ENCODE measurements at regions not wholly inside any gene's neighbourhood (a gene's known extent, or its start where the extent isn't known, plus 50 kb on each side); places are given as distances from the start of the nearest gene placed in this dataset.

DNA sequence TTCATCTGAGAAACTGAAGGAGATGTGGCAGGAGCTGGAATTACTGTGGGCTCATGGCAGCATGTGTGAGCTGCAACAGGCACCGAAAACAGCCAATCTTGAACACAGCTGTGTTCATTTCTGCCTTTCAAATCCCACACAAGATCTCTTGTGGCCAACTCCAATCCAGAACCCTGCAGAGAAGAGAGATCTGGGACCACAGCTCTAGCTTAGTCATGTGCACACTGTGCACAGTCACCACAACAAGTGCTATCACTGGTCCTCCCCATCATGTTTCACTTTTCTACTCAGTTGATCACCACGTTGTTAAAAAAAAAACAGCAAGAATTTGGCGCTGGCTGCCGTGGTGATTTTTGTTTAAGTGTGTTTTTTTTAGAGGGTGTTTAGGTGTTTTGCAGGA, 254.5 kb upstream of the ELAC2 start:
- H3K79me2 ChIP-seq (ENCODE audit: control insufficient read depth in 1 of 2, insufficient read depth in 2 of 2, low read length in 2 of 2), result no peaks in the 10 kb centered on the region

More for the DNA sequence above, 254.5 kb upstream of the ELAC2 start:
- DNase-seq (ENCODE audit: low read depth in 1 of 2, low spot score in 2 of 2) (no peak), FAIRE-seq (no peak)
- no peaks in the 10 kb centered on the region for H3K36me3 ChIP-seq (ENCODE audit: control insufficient read depth in 2 of 4, insufficient read depth in 4 of 4, low read length in 3 of 4)
- TF ChIP-seq TAF7 (optimal IDR thresholded peaks at IDR 0.05; ENCODE audit: borderline replicate concordance, low read depth, low read length), result no peak
- TF ChIP-seq JUND (IDR thresholded peaks at IDR 0.05; ENCODE audit: low read length), result no peak
- no peak for TF ChIP-seq BACH1 (IDR thresholded peaks at IDR 0.05; ENCODE audit: low read length)
- TF ChIP-seq TEAD4 (IDR thresholded peaks at IDR 0.05; ENCODE audit: low read depth, low read length), result no peak
- no peak for TF ChIP-seq POLR2AphosphoS5 (IDR thresholded peaks at IDR 0.05; ENCODE audit: low read depth, low read length)
- TF ChIP-seq CHD1 (IDR thresholded peaks at IDR 0.05; ENCODE audit: low read depth, low read length), result no peak
- no peak for TF ChIP-seq CTBP2 (IDR thresholded peaks at IDR 0.05; ENCODE audit: borderline replicate concordance, insufficient read depth, insufficient read length, low read length)
- TF ChIP-seq POLR2A (IDR thresholded peaks at IDR 0.05; ENCODE audit: control extremely low read depth in 1 of 2, low read depth in 2 of 2, low read length in 2 of 2), result no peak
- no peak for TF ChIP-seq KDM5A (IDR thresholded peaks at IDR 0.05; ENCODE audit: low read length)
- no peak for TF ChIP-seq GTF2F1 (IDR thresholded peaks at IDR 0.05; ENCODE audit: borderline replicate concordance, low read depth, low read length)
- no peak for TF ChIP-seq PHF8 (conservative IDR thresholded peaks at IDR 0.05; ENCODE audit: low read depth, low read length)
- no peak for TF ChIP-seq MAFK (IDR thresholded peaks at IDR 0.05; ENCODE audit: low read depth, low read length)
- TF ChIP-seq EGR1 (IDR thresholded peaks at IDR 0.05; ENCODE audit: borderline replicate concordance, low read depth, low read length), result no peak
- no peak for TF ChIP-seq USF2 (IDR thresholded peaks at IDR 0.05; ENCODE audit: low read length)
- TF ChIP-seq HDAC2 (IDR thresholded peaks at IDR 0.05; ENCODE audit: borderline replicate concordance in 1 of 2, low read depth in 2 of 2, low read length in 2 of 2), result no peak
- no peaks in the 10 kb centered on the region for H4K20me1 ChIP-seq (replicated peaks in 1 of 2; ENCODE audit: control insufficient read depth in 1 of 2, insufficient read depth in 2 of 2, low read length in 2 of 2)
- CTCF ChIA-PET (ENCODE audit: partially characterized antibody), result interaction anchor here (0.7 kb wide), 1 partner anchor 25 kb away, joined by 3 read pairs; no protein-coding TSS in a partner anchor
- no peak overlapping the region for H2BK5ac ChIP-seq (ENCODE audit: low read depth, low read length)
- no peak overlapping the region for H3K23ac ChIP-seq (ENCODE audit: insufficient read length)
- H4K91ac ChIP-seq (replicated peaks; ENCODE audit: insufficient read length, low read length), result no peak overlapping the region
- H4K5ac ChIP-seq (ENCODE audit: insufficient read length, low read depth, low read length), result no peak overlapping the region
- no peak overlapping the region for H3K27ac ChIP-seq (ENCODE audit: low read depth, low read length)
- H3K9me3 ChIP-seq (ENCODE audit: insufficient read depth in 2 of 2, low read depth in 1 of 2, low read length in 1 of 2), result no peaks in the 10 kb centered on the region
- no peak overlapping the region for H3K56ac ChIP-seq (replicated peaks; ENCODE audit: insufficient read length, low read depth, low read length)
- H2BK20ac ChIP-seq (ENCODE audit: low read length), result no peak overlapping the region
- no peak overlapping the region for H3K18ac ChIP-seq (ENCODE audit: extremely low read depth, low read length)
- no peak overlapping the region for H2AK5ac ChIP-seq (ENCODE audit: low read depth, low read length)
- H2BK120ac ChIP-seq (replicated peaks; ENCODE audit: low read depth, low read length), result no peak overlapping the region
- no peaks in the 10 kb centered on the region for H3K79me1 ChIP-seq (ENCODE audit: low read depth, low read length)
- no peak overlapping the region for H2AFZ ChIP-seq (ENCODE audit: low read length)
- POLR2A ChIA-PET (ENCODE audit: partially characterized antibody), result no interaction called here
- H3K4me3 ChIP-seq (ENCODE audit: extremely low read depth in 1 of 4, insufficient read depth in 2 of 4, low read depth in 3 of 4, low read length in 4 of 4), result no peak overlapping the region
- no peak overlapping the region for H2BK15ac ChIP-seq (ENCODE audit: low read length)
- H2BK12ac ChIP-seq (ENCODE audit: low read depth, low read length), result no peak overlapping the region
- no peak overlapping the region for H3K4ac ChIP-seq (replicated peaks; ENCODE audit: insufficient read length, low read depth, low read length)
- H3K14ac ChIP-seq (ENCODE audit: insufficient read length), result no peak overlapping the region
- H3K23me2 ChIP-seq (ENCODE audit: low read depth, low read length), result no peaks in the 10 kb centered on the region
- H3K27me3 ChIP-seq (replicated peaks in 1 of 4; ENCODE audit: control insufficient read depth in 3 of 4, extremely low read depth in 1 of 4, insufficient read depth in 3 of 4, low read length in 3 of 4), result no peaks in the 10 kb centered on the region
- 92% methylated on average over 4 of the region's 4 CpGs; no CpG with 5 or more reads in 1 of the 2 experiments for WGBS, 2 experiments (ENCODE audit: extremely low coverage in 1 of 2, insufficient coverage in 1 of 2, insufficient read length in 1 of 2, insufficient replicate concordance in 2 of 2, low coverage in 1 of 2, low lambda C conversion rate in 2 of 2, missing lambda C conversion rate in 1 of 2)
- H3K4me1 ChIP-seq (replicated peaks in 1 of 4; ENCODE audit: control insufficient read depth in 3 of 4, insufficient read depth in 4 of 4, low read length in 3 of 4), result no peaks in the 10 kb centered on the region
- no peak overlapping the region for H4K8ac ChIP-seq (ENCODE audit: extremely low read depth, insufficient read depth, low read length)
- no peak overlapping the region for H3K4me2 ChIP-seq (ENCODE audit: insufficient read depth in 1 of 2, low read depth in 2 of 2, low read length in 2 of 2)
- H3K9ac ChIP-seq (replicated peaks in 1 of 4; ENCODE audit: extremely low read depth in 1 of 4, low read depth in 3 of 4, low read length in 3 of 4), result no peak overlapping the region
